Activated CD4-positive, alpha-beta T cell treated with anti-CD3 and anti-CD28 coated beads for 36 hours (primary cell): ENCODE measurements at regions not wholly inside any gene's neighbourhood (a gene's known extent, or its start where the extent isn't known, plus 50 kb on each side); places are given as distances from the start of the nearest gene placed in this dataset.
"Not testable (repeated sequence)": the region's sequence is repeated elsewhere in the genome, so short reads cannot be mapped to it uniquely, and the experiment has no call there.

Experiments
- ATAC-seq: fragments of 200-7000 bp; cut with Tn5 transposase; one replicate; pipeline ENCODE4 v1.10.0; 2021; ENCODE audit warnings: mild to moderate bottlenecking, moderate library complexity
- CTCF ChIA-PET: fragments of 350-600 bp; sonication (Branson Sonifier 250); formaldehyde crosslinking; loops from one replicate; lab custom pipeline; 2021; ENCODE audit warnings: antibody characterized with exemption; lab: Charles Lee
- POLR2A ChIA-PET: fragments of 350-600 bp; sonication (Branson Sonifier 250); formaldehyde crosslinking; loops from one replicate; lab custom pipeline; 2021; ENCODE audit warnings: antibody characterized with exemption, inconsistent platforms; lab: Charles Lee
- DNase-seq: peaks from one replicate; pipeline ENCODE4 v3.0.0-alpha.2; 2020
- H3K27ac Mint-ChIP-seq: one replicate; pipeline ENCODE4 v1.8.0; 2021; ENCODE audit warnings: mixed read lengths
- H3K27me3 Mint-ChIP-seq: one replicate; pipeline ENCODE4 v1.8.0; 2021; ENCODE audit warnings: mixed read lengths
- H3K36me3 Mint-ChIP-seq: one replicate; pipeline ENCODE4 v1.8.0; 2021; ENCODE audit warnings: low read depth, mixed read lengths
- H3K4me1 Mint-ChIP-seq: one replicate; pipeline ENCODE4 v1.8.0; 2021; ENCODE audit warnings: mixed read lengths
- H3K4me3 Mint-ChIP-seq: one replicate; pipeline ENCODE4 v1.8.0; 2021; ENCODE audit warnings: mild to moderate bottlenecking, moderate library complexity, mixed read lengths
- H3K9me3 Mint-ChIP-seq: one replicate; pipeline ENCODE4 v1.8.0; 2021; ENCODE audit warnings: low read depth, mixed read lengths
- intact Hi-C, 2 experiments: fragments of 100-400 bp; cut with DNase I in 1 of 2; cut with micrococcal nuclease in 1 of 2; formaldehyde crosslinking; loops; one replicate each; pipeline versions ENCODE4 v1.14.2 to v1.15.1; 2022 to 2024; cut with DNase I, micrococcal nuclease

- POLR2A ChIA-PET, H3K27me3 Mint-ChIP-seq, ATAC-seq, CTCF ChIA-PET, H3K4me1 Mint-ChIP-seq, H3K9me3 Mint-ChIP-seq, DNase-seq, H3K36me3 Mint-ChIP-seq, intact Hi-C loops: not testable (repeated sequence)
- Mint-ChIP-seq H3K4me3 (peak overlapping the region; percentile 56), H3K27ac (peak overlapping the region; percentile 3)
Measured at GRCh38 chr2:132300592-132301378, 115.8 kb upstream of the GPR39 start.

DNA sequence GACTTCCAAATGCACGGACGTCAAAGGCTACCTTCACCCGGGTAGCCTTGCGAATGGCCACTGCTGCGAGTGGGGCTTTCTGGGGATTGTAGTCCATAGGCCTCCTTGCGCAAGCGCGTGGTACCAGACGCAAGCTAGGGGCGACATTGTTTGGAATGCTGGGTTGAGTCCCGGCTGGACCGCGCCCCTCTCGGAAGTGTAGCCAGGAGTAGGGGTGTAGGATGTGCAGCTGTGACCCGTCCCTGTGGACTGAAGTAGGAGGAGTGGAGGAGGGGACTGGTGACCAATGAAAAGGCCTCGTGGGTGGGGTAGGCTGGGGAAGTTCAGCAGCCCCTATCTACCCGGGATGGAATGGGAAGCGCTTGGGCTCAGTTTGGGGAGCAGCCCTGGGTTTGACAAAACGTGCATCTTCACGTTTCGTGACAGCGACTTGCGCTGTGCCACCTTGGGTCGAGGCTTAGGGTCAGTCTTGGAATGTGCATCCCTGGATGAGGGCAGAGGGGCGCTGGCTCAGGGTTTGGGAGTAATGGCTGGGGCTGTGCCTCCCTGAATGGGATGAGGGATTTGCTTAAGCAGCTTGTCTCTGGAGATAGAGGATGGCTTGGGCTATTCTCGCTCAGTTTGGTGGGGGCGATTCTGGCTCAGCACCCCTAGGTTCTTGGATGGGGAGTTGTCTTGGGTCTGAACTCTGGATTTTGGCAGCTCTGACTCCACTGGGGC lies 111.8 kb upstream of the GPR39 start:
- H3K9me3 Mint-ChIP-seq, H3K36me3 Mint-ChIP-seq, H3K4me1 Mint-ChIP-seq, H3K27ac Mint-ChIP-seq, CTCF ChIA-PET, intact Hi-C loops, H3K4me3 Mint-ChIP-seq, H3K27me3 Mint-ChIP-seq, ATAC-seq, POLR2A ChIA-PET: not testable (repeated sequence)
- DNase-seq, result peak; percentile 9

GRCh38 chr2:132307613-132308198 lies 108.9 kb upstream of the GPR39 start:
- CTCF ChIA-PET, H3K27ac Mint-ChIP-seq, POLR2A ChIA-PET, ATAC-seq, H3K4me1 Mint-ChIP-seq, DNase-seq, intact Hi-C loops, H3K9me3 Mint-ChIP-seq, H3K27me3 Mint-ChIP-seq, H3K4me3 Mint-ChIP-seq, H3K36me3 Mint-ChIP-seq: not testable (repeated sequence)

DNA sequence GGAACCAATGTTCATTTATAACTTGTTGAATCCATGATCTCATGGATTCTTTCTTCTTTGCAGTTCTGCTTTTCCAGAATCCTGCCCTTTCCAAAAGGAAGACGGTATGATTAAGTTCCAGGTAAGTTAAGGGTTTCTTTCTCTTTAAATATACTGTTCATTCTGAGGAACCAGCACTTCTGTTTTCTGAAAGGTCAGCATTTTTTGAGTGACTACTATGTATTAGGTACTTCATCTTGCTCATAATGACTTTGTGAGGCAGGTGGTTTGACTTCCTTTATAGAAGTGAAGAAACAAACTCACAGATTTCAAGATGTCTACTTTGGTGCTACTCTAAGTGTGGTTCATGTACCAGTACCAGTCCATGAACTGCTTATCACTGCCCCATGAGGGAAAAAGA lies 107.4 kb upstream of the GPR39 start:
- H3K27me3 Mint-ChIP-seq, H3K9me3 Mint-ChIP-seq: not testable (repeated sequence)

GRCh38 chr2:132315546-132315945 lies 101.1 kb upstream of the GPR39 start:
- ATAC-seq, CTCF ChIA-PET, H3K4me3 Mint-ChIP-seq, H3K36me3 Mint-ChIP-seq, H3K27ac Mint-ChIP-seq, H3K4me1 Mint-ChIP-seq, H3K9me3 Mint-ChIP-seq, intact Hi-C loops, DNase-seq, H3K27me3 Mint-ChIP-seq, POLR2A ChIA-PET: not testable (repeated sequence)

More for the DNA sequence above, 107.4 kb upstream of the GPR39 start:
- ATAC-seq, intact Hi-C loops, POLR2A ChIA-PET, H3K4me1 Mint-ChIP-seq, H3K27ac Mint-ChIP-seq, H3K36me3 Mint-ChIP-seq, H3K4me3 Mint-ChIP-seq, CTCF ChIA-PET, DNase-seq: not testable (repeated sequence)

DNA sequence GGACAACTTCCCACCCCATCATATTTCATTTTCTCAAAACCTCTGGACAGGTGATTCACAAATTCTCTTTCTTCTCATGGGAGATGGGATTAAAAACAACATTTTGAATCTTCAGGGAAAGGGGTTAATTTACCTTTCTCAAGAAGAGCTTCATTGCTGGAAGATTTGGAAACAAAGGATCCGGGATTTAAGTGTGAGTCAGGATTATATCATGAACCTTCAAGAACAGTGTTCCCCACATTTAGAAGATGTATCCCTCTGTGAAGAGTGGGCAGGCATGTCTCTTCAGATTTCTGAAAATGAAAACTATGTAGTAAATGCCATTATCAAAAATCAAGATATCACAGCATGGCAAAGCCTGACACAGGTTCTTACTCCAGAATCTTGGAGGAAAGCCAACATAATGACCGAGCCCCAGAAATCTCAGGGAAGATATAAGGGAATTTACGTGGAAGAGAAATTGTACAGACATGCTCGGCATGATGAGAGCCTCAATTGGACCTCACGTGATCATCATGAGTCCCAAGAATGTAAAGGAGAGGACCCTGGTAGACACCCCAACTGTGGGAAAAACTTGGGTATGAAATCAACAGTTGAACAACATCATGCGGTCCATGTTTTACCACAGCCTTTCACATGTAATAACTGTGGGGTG lies 99.5 kb upstream of the GPR39 start:
- H3K27ac Mint-ChIP-seq, ATAC-seq, H3K9me3 Mint-ChIP-seq, H3K36me3 Mint-ChIP-seq, H3K4me1 Mint-ChIP-seq, H3K27me3 Mint-ChIP-seq, POLR2A ChIA-PET, H3K4me3 Mint-ChIP-seq, intact Hi-C loops, CTCF ChIA-PET, DNase-seq: not testable (repeated sequence)

DNA sequence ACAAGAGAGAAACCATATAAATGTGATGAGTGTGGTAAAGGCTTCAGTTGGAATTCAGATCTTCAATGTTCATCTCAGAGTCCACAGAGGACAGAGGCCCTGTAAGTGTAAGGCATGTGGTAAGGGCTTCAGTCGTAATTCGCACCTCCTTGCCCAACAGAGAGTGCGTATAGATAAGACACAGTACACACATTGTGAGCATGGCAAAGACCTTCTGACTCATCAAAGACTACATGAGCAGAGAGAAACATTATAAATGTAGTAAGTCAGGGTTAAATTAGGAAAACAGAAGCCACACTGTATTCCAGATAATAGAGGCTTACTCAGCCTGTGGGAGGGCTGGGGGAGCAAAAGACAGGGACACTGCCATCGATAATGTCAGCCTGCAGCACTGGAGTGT lies 98.1 kb upstream of the GPR39 start:
- intact Hi-C loops, ATAC-seq, H3K4me1 Mint-ChIP-seq, H3K4me3 Mint-ChIP-seq, H3K27ac Mint-ChIP-seq, H3K36me3 Mint-ChIP-seq, H3K27me3 Mint-ChIP-seq, H3K9me3 Mint-ChIP-seq, CTCF ChIA-PET, POLR2A ChIA-PET, DNase-seq: not testable (repeated sequence)

DNA sequence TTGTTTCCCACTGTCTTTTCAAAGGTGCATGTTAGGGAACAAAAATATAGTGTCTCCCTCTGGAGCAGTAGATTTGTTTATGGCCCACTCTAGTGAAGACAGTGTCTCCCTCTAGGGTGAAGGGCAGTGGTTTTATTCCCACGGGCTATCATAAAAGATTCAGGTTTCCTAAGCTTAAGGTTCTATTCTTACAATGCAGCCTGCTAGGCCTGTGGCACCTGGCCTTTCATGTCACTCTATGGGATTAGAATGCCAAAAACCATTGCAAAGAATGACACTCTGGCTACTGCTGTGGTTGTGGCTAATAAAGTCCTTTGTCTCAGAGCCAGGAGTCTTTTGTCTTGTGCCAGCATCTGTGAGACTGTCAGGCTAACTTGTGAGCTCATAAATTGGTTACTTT lies 92.6 kb upstream of the GPR39 start:
- CTCF ChIA-PET, H3K27ac Mint-ChIP-seq, H3K36me3 Mint-ChIP-seq, DNase-seq, H3K27me3 Mint-ChIP-seq, intact Hi-C loops, H3K9me3 Mint-ChIP-seq, ATAC-seq, POLR2A ChIA-PET, H3K4me1 Mint-ChIP-seq, H3K4me3 Mint-ChIP-seq: not testable (repeated sequence)

DNA sequence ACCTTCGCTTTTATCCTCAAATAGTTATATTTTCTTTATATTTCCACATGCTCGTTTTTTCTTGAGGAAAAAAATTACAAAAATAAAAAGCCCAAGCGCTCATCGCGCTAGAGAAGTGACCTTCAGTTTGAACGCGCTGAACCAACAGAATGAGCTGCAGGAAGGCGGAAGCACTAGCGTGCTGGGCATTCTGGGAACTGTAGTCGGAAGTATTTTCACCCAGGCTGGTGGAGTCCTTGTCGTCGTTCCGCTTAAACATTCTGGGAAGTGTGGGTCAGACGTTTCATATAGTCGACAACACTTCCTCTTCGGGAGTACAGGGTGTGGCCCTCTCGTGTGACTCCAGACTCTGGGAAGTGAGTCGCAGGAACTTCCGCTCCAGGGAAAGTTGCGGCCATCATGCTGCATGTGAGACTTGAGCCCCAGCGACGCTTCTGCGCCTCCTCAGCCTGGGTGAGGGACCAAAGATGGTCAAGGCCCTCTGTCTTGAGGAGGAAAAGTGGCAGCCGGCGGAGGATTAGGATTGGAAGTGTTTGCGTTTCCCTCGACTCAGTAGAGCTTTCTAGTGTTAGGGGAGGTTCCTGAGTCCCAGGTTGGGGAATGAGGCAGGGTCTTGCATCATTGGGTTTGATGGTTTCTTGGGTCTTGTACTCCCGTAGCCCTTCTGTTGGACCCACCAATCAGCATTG lies 84.1 kb upstream of the GPR39 start:
- H3K27me3 Mint-ChIP-seq, ATAC-seq, H3K27ac Mint-ChIP-seq, H3K4me3 Mint-ChIP-seq, intact Hi-C loops, H3K36me3 Mint-ChIP-seq, H3K9me3 Mint-ChIP-seq, POLR2A ChIA-PET, DNase-seq, CTCF ChIA-PET, H3K4me1 Mint-ChIP-seq: not testable (repeated sequence)

DNA sequence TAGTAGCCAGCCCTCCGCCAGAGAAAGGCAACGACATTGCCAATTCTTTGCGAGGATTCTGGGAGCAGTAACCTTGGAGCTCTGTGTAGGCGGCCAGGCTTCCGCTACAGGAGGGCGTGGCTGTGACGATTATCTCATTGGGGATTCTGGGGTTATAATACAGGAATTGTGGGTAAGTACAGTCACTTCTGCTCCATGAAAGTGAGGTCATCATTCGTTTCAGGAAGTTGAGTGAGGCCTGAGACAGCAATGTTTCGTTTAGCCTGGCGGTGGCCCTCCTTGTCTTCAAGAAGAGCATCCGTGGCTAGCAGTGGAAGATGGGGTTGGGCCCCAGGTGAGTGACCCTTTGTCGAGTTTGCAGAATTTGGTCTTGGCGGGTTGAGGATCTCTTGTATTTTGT lies 79.5 kb upstream of the GPR39 start:
- ATAC-seq, H3K4me3 Mint-ChIP-seq, H3K27ac Mint-ChIP-seq, H3K27me3 Mint-ChIP-seq, intact Hi-C loops, DNase-seq, POLR2A ChIA-PET, CTCF ChIA-PET, H3K4me1 Mint-ChIP-seq, H3K9me3 Mint-ChIP-seq, H3K36me3 Mint-ChIP-seq: not testable (repeated sequence)

DNA sequence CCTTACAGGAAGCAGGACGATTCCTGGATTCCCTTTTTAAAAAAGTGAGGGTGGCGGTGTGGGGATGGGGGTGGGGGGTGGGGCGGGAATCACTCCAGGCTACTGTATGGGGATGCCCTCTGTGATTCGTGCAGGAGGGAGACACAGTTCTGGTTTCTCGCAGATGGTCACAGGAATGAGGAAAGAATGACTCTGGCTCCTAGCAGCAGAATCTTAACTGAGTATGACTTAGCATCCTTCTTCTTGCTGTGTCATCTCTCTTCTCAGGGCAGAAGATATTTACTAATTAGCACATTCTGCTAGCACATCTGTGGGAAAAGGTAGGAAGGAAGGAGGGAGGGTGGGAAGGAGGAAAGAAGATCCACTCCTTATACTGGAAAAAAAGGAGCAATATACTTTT lies 78.8 kb upstream of the GPR39 start:
- H3K27me3 Mint-ChIP-seq, H3K4me1 Mint-ChIP-seq, H3K27ac Mint-ChIP-seq, POLR2A ChIA-PET, ATAC-seq, H3K9me3 Mint-ChIP-seq, DNase-seq, H3K4me3 Mint-ChIP-seq, H3K36me3 Mint-ChIP-seq, CTCF ChIA-PET, intact Hi-C loops: not testable (repeated sequence)
